NOMO-1 treated with dmso at 0.1 percent for 144 hours (cell line): ENCODE measurements at regions not wholly inside any gene's neighbourhood (a gene's known extent, or its start where the extent isn't known, plus 50 kb on each side); places are given as distances from the start of the nearest gene placed in this dataset.
"Not testable (repeated sequence)": the region's sequence is repeated elsewhere in the genome, so short reads cannot be mapped to it uniquely, and the experiment has no call there.

Experiments
- DNase-seq: peaks from one replicate; lab custom pipeline; 2025; ENCODE audit not compliant: unreplicated experiment; lab: John Stamatoyannopoulos, UW

DNA sequence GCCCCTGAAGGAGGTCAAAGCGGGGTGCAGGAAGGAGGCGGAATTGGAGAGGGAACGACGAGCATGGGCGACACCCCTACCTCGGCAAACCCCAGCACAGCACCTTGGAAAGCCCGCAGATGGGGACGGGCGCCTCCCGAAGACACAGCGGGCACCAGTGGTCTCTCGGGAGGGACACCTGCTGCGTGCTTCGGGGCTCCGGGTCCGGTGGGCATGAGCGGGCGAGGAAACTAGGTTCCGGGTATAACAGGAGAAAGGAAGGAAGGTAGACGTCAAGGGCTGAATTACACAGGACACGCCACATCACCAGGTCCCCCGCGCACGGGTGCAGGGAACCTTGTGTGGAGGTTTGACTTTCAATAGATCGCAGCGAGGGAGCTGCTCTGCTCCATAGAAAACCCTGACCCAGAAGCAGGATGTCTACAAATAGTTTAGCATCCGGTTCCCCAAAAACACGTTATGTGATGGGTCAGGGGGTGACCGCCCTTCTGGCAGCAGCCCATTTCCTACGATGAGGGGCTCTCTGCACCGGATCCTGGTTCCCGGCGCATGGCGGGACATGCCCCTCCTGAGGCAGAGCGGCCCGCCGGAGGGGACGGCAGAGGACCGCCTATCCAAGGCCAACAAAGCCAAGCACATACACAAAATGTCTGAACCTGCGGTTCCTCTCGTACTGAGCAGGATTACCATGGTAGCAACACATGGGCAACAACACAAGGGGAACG is 196.9 kb downstream of the ALG10 start:
- no peak for DNase-seq

DNA sequence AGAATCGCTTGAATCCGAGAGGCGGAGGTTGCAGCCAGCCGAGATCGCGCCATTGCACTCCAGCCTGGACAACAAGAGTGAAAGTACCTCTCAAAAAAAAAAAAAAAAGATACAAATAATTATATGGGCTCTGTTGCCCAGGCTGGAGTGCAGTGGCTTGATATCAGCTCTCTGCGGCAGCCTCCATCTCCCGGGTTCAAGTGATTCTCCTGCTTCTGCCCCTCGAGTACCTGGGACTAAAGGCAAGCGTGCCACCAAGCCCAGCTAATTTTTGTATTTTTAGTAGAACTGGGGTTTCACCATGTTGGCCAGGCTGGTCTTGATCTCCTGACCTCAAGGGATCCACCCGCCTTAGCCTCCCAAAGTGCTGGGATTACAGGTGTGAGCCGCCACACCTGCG is 197.8 kb downstream of the ALG10 start:
- not testable (repeated sequence) for DNase-seq

DNA sequence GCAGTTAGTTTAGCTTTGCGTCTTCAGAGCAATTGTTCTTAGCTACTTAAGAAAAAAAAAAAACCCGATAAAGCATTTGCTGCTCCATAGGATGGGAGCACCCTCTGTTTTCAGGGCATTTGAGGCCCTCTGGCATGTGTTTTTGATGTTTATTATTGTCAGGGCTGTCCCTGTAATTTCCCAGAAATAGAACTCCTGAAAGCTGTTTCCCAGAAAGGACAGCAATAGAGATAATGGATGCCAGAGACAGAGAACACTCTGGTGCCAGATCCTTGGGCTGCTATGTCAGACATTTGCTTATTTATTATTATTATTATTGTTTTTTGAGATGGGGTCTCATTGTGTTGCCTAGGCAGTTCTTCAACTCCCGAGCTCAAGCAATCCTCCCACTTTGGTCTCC is 201.3 kb downstream of the ALG10 start:
- no peak for DNase-seq

DNA sequence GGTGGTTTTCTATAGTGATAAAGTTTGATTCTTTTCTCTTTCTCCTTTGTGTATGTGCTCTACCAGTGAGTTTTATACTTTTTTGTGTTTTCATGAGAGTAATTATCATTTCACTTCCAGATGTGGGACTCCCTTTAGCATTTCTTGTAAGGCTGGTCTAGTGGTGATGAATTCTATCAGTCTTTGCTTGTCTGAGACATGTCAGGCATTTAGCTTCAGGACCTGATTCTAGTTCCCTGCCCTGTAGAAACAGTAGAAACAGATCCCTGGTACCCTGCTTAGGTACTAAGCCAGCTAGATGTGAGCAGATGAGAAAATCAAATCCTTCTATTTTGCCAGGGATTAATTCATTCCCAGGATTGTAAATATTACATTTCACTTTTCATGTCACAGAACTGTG is 203.7 kb downstream of the ALG10 start:
- not testable (repeated sequence) for DNase-seq

DNA sequence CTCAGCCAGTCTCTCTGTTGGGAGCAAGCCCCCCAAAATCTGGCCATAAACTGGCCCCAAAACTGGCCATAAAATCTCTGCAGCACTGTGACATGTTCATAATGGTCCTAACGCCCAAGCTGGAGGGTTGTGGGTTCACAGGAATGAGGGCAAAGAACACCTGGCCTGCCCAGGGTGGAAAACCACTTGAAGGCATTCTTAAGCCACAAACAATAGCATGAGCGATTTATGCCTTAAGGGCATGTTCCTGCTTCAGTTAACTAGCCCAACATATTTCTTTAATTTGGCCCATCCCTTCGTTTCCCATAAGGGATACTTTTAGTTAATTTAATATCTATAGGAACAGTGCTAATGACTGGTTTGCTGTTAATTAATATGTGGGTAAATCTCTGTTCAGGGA is 205.8 kb downstream of the ALG10 start:
- not testable (repeated sequence) for DNase-seq

DNA sequence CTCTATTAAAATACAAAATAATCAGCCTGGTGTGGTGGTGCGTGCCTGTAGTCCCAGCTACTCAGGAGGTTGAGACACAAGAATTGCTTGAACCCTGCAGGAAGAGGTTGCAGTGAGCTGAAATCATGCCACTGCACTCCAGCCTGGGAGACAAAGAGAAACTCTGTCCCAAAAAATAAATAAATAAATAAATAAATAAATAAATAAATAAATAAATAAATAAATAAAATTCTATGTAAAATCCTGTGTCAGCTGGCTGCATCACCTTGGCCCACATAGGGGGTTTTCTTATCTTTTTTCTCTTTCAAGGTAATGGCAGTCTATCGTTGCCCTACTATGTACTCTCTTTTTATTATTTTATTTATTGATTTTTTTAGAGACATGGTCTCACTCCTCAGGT is 206.7 kb downstream of the ALG10 start:
- not testable (repeated sequence) for DNase-seq

DNA sequence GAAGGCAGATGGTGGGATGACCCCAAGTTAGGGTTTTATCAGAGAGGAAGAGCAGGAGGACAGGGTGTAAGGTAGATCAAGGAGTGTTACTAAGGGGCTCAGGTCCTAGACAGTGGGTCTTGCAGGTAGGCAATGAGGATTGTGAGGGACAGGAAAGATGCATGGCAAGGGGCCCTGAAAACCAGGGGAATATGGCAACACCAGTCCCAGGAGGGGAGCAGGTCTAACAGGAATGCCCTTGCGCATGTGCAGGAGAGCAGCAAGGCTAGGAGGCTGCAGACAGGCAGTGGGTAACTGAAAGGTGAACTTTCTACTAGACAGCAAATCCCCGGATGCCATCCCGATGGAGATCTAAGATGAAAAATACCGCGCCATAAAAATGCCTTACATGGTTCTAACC is 211.3 kb downstream of the ALG10 start:
- DNase-seq: no peak

DNA sequence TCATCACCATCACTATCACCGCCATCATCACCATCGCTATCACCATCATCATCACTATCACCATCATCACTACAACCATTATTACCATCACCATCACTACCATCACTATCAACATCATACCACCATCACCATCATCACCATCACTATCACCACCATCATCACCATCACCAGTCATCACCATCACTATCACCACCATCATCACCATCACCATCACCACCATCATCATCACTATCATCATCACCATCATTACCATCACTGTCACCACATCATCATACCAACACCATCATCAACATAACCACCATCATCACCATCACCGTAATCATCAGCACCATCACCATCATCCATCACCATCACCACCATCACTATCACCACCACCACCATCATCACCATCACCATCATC is 213.8 kb downstream of the ALG10 start:
- no peak for DNase-seq

DNA sequence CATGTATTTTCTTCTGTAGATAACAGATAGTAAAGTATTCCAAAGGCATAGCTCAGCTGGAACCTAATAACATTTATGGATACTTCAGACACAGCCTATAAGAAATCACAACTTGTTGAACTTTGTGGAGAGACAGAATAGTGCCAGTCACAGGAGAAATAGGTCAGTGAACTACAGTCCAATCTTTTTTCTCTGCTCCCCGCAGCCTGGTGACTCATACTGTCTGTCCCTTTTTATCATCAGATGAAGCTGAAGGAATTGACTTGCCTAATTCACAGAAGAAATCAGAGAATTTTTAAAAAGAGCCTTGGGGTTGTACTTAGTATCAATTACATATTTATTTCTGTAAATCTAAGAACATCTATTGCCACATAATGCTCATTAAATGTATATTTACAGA is 222.3 kb downstream of the ALG10 start:
- no peak for DNase-seq

DNA sequence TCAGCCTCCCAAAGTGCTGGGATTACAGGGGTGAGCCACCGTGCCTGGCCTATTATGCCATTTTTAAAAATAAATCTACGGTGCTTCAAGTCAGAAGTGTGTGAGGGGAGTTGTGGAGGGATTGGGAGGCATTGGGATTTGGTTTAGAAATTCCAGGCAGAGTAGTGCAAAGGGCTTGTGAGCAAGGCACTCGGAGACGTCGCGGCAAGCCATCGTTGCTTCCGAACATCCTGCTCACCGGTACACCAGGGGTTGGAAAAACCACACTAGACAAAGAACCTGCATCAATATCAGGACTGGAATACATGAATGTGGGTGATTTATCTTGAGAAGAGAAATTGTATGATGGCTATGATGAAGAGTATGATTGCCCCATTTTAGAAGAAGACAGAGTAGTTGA is 227.0 kb downstream of the ALG10 start:
- DNase-seq: no peak

DNA sequence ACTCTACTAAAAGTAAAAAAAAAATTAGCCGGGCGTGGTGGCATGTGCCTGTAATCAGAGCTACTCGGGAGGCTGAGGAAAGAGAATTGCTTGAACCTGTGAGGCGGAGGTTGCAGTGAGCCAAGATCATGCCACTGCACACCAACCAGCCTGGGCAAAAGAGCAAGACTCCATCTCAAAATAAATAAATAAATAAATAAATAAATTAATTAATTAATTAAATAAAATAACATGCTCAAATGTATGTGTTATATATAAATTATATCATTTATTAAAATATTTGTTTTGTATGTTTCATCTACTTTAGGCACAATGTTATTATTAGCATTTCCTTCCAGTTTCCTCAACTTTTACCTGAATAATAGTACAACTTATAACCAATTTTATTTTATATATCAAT is 229.6 kb downstream of the ALG10 start:
- DNase-seq: not testable (repeated sequence)

DNA sequence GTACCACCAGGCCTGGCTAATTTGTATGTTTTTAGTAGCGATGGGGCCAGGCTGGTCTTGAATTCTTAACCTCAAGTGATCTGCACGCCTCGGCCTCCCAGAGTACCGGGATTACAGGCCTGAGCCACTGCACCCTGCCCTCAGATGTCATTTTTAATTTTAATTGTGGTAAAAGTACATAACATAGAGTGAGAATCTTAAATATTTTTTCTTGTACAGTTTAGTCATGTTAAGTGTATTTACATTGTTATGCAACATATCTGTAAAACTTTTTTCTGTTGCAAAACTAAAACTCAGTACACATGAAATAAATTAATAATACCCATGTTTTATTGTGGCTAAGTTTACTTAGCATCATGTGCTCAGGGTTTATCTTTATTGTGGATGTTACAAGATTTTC is 231.4 kb downstream of the ALG10 start:
- DNase-seq: no peak

DNA sequence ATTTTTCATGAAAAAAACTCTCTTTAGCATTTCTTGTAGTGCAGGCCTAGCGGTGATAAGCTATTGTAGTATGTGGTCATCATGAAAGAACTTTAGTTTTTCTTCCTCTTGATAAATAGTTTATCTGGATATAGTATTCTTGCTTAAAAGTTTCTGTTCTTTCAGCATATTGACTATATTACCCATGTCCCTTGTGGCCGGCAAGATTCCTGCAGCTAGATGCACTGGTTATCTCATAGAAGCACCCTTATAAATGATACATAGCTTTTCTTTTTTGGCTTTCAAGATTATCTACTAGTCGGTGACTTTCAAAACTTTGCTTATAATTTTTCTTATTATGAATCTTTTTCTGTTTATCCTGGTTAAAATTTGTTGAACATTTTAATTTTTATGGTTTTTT is 234.8 kb downstream of the ALG10 start:
- no peak for DNase-seq

DNA sequence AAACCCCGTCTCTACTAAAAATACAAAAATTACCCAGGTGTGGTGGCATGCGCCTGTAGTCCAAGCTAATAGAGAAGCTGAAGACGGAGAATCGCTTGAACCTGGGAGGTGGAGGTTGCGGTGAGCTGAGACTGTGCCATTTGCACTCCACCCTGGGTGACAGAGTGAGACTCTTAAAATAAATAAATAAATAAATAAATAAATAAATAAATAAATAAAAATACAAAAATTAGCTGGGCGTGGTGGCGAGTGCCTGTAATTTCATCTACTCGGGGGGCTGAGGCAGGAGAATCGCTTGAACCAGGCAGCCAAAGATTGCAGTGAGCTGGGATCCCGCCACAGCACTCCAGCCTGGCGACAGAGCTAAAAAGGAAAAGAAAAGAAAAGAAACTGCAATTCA is 239.8 kb downstream of the ALG10 start:
- DNase-seq: not testable (repeated sequence)

DNA sequence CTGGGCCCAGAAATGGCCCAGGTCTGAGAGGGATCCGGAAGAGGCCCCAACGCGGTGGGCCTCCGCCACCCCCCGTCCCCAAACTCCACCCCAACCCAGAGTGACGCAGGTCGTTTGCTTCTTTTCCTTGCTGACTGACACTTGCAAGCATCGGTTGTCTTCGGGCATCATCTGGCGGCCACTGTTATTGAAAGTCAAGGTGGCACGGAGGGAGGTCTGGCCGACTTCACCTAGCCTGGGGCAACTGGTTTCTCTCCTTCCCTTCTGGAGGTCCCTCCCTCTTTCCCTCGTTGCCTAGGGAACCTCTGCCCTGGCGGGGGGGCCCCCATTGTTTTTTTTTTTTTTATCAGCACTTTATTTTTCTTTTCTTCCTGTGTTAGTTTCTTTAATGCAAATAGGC is 241.8 kb downstream of the ALG10 start:
- no peak for DNase-seq

DNA sequence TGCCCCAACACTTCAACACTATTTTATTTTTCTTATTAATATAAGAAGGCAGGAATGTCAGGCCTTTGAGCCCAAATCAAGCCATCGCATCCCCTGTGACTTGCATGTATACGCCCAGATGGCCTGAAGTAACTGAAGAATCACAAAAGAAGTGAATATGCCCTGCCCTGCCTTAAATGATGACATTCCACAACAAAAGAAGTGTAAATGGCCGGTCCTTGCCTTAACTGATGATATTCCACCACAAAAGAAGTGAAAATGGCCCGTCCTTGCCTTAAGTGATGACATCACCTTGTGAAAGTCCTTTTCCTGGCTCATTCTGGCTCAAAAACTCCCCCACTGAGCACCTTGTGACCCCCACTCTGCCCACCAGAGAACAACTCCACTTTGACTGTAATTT is 251.4 kb downstream of the ALG10 start:
- not testable (repeated sequence) for DNase-seq

DNA sequence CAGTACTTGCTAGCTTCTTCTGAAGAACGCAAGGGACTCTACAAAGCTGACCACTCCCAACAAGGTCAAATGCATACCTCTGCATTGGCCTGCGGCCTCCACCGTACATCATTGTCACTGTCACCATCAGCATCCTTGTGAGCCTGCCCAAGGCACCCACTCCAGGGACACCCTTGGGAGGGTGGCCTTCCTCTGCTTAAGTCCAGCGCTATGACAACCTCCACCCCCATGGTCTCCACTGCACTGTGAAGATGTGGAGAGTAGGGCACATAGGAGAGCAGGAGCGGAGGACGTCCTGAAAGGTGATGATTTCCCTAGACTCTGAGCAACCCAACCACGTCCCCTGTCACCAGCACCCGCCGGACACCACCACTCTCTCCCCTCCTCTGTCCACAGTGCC is 252.8 kb downstream of the ALG10 start:
- DNase-seq: no peak

DNA sequence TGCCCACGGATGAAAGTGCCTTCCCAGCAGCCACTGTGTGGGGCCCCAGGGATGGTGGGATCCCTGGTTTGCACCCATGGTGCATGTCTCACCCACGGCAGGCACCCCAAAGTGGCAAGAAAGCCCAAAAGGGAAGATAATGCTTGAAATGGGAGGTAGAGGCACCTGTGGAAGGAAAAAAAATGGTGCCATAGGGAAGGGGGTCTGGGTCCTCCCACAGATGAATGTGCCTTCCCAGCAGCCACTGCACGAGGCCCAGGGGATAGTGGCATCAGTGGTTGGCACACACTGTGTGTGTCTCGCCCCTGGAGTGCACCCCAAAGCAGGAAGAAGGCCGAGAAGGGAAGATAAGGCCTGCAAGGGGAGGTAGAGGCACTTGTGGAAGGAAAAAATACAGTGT is 264.2 kb downstream of the ALG10 start:
- DNase-seq: no peak

DNA sequence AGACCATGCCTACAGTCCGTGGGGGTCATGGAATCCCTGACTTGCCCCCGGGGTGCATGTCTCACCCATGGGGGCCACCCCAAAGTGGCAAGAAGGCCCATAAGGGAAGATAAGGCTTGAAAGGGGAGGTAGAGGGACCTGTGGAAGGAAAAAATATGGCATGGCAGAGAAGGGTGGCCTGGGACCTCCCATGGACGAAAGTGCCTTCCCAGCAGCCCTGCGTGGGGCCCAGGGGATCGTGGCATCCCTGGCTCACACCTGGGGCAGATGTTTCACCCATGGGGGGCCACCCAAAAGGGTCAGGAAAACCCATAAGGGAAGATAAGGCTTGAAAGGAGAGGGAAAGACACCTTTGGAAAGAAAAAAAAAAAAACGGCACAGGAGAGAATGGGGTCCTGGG is 264.6 kb downstream of the ALG10 start:
- DNase-seq: no peak

DNA sequence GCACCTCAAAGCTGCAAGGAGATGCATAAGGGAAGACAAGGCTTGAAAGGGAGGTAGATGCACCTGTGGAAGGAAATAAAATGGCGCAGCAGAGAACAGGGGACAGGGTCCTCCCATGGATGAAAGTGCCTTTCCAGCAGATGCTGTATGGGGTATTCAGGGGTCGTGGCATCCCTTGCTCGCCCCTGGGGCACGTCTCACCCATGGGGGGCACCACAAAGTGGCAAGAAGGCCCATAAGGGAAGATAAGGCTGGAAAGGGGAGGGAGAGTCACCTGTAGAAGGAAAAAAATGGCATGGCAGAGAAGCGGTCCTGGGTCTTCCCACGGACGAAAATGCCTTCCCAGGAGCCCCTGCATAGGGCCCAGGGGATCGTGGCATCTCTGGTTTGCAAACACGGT is 265.1 kb downstream of the ALG10 start:
- DNase-seq: no peak

DNA sequence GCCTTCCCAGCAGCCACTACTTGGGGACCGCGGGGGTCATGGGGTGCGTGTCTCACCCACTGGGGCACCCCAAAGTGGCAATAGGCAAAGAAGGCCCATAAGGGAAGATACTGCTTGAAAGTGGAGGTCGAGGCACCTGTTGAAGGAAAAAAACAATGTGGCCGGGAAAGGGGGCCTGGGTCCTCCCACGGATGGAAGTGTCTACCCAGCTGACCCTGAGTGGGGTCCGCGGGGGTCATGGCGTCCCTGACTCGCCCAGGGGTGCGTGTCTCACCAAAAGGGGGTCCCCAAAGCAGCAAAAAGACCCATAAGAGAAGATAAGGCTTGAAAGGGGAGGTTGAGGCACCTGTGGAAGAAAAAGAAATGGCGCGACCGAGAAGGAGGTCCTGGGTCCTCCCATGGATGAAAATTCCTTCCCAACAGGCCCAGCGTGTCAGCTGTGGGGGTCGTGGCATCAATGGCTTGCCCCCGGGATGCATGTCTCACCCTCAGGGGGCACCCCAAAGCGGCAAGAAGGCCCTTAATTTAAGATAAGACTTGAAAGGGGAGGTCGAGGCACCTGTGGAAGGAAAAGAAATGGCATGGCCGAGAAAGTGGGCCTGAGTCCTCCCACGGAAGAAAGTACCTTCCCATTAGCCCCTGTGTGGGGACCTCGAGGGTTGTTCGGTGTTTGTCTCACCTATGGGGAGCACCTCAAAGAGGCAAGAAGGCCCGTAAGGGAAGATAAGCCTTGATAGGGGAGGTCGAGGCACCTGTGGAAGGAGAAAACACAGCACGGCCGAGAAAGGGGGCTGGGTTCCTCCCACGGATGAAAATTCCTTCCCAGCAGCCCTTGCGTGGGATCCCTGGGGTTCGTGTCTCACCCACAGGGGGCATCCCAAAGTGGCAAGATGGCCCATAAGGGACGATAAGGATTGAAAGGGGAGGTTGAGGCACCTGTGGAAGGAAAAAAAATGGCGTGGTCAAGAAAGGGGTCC is 266.0 kb downstream of the ALG10 start:
- DNase-seq: no peak

DNA sequence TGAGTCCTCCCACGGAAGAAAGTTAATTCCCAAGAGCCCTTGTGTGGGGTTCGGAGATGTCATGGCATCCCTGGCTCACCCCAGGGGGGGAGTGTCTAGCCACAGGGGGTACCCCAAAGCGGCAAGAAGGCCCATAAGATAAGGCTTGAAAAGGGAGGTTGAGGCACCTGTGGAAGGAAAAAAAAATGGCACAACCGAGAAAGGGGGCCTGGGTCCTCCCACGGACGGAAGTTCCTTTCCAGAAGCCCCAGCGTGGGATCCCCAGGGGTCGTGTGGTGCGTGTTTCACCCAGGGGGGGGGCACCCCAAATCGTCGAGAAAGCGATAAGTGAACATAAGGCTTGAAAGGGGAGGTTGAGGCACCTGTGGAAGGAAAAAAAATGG is 266.7 kb downstream of the ALG10 start:
- no peak for DNase-seq
